ENCODE measurements at regions not wholly inside any gene's neighbourhood (a gene's known extent, or its start where the extent isn't known, plus 50 kb on each side); places are given as distances from the start of the nearest gene placed in this dataset.
"Not testable (repeated sequence)": the region's sequence is repeated elsewhere in the genome, so short reads cannot be mapped to it uniquely, and the experiment has no call there.

- DNase-seq (ENCODE audit: low read depth): no peak
Observed at GRCh38 chr4:64737026-64737853, 328.0 kb upstream of the TECRL start.

GRCh38 chr4:64729561-64729960 is 320.3 kb upstream of the TECRL start:
- no peak for DNase-seq (ENCODE audit: low read depth)

GRCh38 chr4:64727960-64728359 is 318.7 kb upstream of the TECRL start:
- no peak for DNase-seq (ENCODE audit: low read depth)

GRCh38 chr4:64727391-64727790 is 318.1 kb upstream of the TECRL start:
- DNase-seq (ENCODE audit: low read depth): not testable (repeated sequence)

- no peak for DNase-seq (ENCODE audit: low read depth)
Observed at GRCh38 chr4:64724689-64725088, 315.4 kb upstream of the TECRL start.

GRCh38 chr4:64721106-64721505 is 311.9 kb upstream of the TECRL start:
- no peak for DNase-seq (ENCODE audit: low read depth)

- DNase-seq (ENCODE audit: low read depth): peak; percentile 53
Observed at GRCh38 chr4:64718091-64718490, 308.8 kb upstream of the TECRL start.

GRCh38 chr4:64715741-64716140 is 306.5 kb upstream of the TECRL start:
- DNase-seq (ENCODE audit: low read depth): no peak

- peak; percentile 30 for DNase-seq (ENCODE audit: low read depth)
Observed at GRCh38 chr4:64713256-64713840, 304.1 kb upstream of the TECRL start.

GRCh38 chr4:64712590-64712989 is 303.3 kb upstream of the TECRL start:
- no peak for DNase-seq (ENCODE audit: low read depth)

GRCh38 chr4:64705989-64706388 is 296.7 kb upstream of the TECRL start:
- no peak for DNase-seq (ENCODE audit: low read depth)

- no peak for DNase-seq (ENCODE audit: low read depth)
Observed at GRCh38 chr4:64698171-64698570, 288.9 kb upstream of the TECRL start.

- no peak for DNase-seq (ENCODE audit: low read depth)
Observed at GRCh38 chr4:64682946-64683345, 273.7 kb upstream of the TECRL start.

- DNase-seq (ENCODE audit: low read depth): no peak
Observed at GRCh38 chr4:64682481-64682880, 273.2 kb upstream of the TECRL start.

GRCh38 chr4:64673121-64673520 is 263.9 kb upstream of the TECRL start:
- not testable (repeated sequence) for DNase-seq (ENCODE audit: low read depth)

GRCh38 chr4:64670647-64671046 is 261.4 kb upstream of the TECRL start:
- DNase-seq (ENCODE audit: low read depth): no peak

- DNase-seq (ENCODE audit: low read depth): no peak
Observed at GRCh38 chr4:64643841-64644240, 234.6 kb upstream of the TECRL start.

GRCh38 chr4:64642936-64643335 is 233.7 kb upstream of the TECRL start:
- DNase-seq (ENCODE audit: low read depth): no peak

- not testable (repeated sequence) for DNase-seq (ENCODE audit: low read depth)
Observed at GRCh38 chr4:64640402-64640801, 231.2 kb upstream of the TECRL start.

- DNase-seq (ENCODE audit: low read depth): no peak
Observed at GRCh38 chr4:64625438-64625837, 216.2 kb upstream of the TECRL start.

GRCh38 chr4:64617800-64618199 is 208.6 kb upstream of the TECRL start:
- no peak for DNase-seq (ENCODE audit: low read depth)

GRCh38 chr4:64614276-64614675 is 205.0 kb upstream of the TECRL start:
- no peak for DNase-seq (ENCODE audit: low read depth)

GRCh38 chr4:64613046-64613445 is 203.8 kb upstream of the TECRL start:
- DNase-seq (ENCODE audit: low read depth): no peak

All from LHCN-M2 (cell line).